ENCODE measurements at regions not wholly inside any gene's neighbourhood (a gene's known extent, or its start where the extent isn't known, plus 50 kb on each side); places are given as distances from the start of the nearest gene placed in this dataset.

- no peaks in the 10 kb centered on the region for H3K36me3 ChIP-seq (ENCODE audit: control insufficient read depth in 4 of 4, insufficient read depth in 3 of 4, low read depth in 1 of 4, low read length in 3 of 4)
- no peak for DNase-seq (ENCODE audit: low spot score)
- 76% methylated on average over 4 of the region's 4 CpGs for WGBS
- no peak overlapping the region for H3K27ac ChIP-seq (ENCODE audit: low read depth in 1 of 2, low read length in 2 of 2)
- peaks cover 0 to 4% (median 2%) of the 10 kb centered on the region in 4 donors for H3K9me3 ChIP-seq (ENCODE audit: control insufficient read depth in 4 of 4, low read length in 3 of 4)
- H3K27me3 ChIP-seq (ENCODE audit: control insufficient read depth in 4 of 4, insufficient read depth in 4 of 4, low read length in 3 of 4), result peaks cover 0 to 2% (median 0%) of the 10 kb centered on the region in 4 donors
- no peak overlapping the region for H3K9ac ChIP-seq (ENCODE audit: low read depth in 1 of 2, low read length in 2 of 2)
- TF ChIP-seq FOXA1 (IDR thresholded peaks at IDR 0.05), result no peak
- TF ChIP-seq MAX (IDR thresholded peaks at IDR 0.05), result no peak
- no peak for TF ChIP-seq FOXA2 (IDR thresholded peaks at IDR 0.05)
- no peak for TF ChIP-seq SP1 (IDR thresholded peaks at IDR 0.05)
- TF ChIP-seq HNF4A (conservative IDR thresholded peaks at IDR 0.05), result no peak
- no peak overlapping the region for H3K4me3 ChIP-seq (ENCODE audit: low read depth in 1 of 3, low read length in 3 of 3)
- H3K4me1 ChIP-seq (ENCODE audit: control insufficient read depth in 4 of 4, insufficient read depth in 4 of 4, low read length in 3 of 4), result no peaks in the 10 kb centered on the region
These were observed 176.9 kb downstream of the UBE2E3 start for GRCh38 chr2:181157326-181157725.

DNA sequence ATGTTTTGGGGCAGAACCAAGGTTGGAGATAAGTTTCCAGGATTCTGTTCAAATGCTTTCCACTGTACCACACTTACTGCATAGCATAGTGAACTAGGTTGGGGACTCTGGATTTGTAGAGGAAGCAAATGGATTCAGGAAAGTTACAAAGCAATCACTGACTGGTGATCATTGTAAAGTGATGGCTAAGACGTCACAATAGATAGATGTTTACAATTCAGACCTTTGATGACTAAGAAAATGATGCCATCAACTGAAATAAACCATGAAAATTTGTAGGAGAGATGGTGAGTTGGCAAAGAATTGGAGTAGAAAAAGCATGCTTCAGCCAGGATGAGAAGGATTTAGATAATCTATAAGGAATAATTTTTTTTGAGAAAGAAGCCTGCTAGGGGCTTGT lies 178.0 kb downstream of the UBE2E3 start:
- DNase-seq (ENCODE audit: low spot score), result no peak

More for the DNA sequence above, 178.0 kb downstream of the UBE2E3 start:
- Histone ChIP-seq H3K9ac (ENCODE audit: low read depth in 1 of 2, low read length in 2 of 2) (no peak overlapping the region), H3K4me3 (ENCODE audit: low read depth in 1 of 3, low read length in 3 of 3) (no peak overlapping the region), H3K27ac (ENCODE audit: low read depth in 1 of 2, low read length in 2 of 2) (no peak overlapping the region), H3K27me3 (ENCODE audit: control insufficient read depth in 4 of 4, insufficient read depth in 4 of 4, low read length in 3 of 4) (peaks cover 0 to 2% (median 0%) of the 10 kb centered on the region in 4 donors), H3K4me1 (ENCODE audit: control insufficient read depth in 4 of 4, insufficient read depth in 4 of 4, low read length in 3 of 4) (no peaks in the 10 kb centered on the region), H3K9me3 (ENCODE audit: control insufficient read depth in 4 of 4, low read length in 3 of 4) (peaks cover 0 to 4% (median 2%) of the 10 kb centered on the region in 4 donors), H3K36me3 (ENCODE audit: control insufficient read depth in 4 of 4, insufficient read depth in 3 of 4, low read depth in 1 of 4, low read length in 3 of 4) (no peaks in the 10 kb centered on the region)
- WGBS, result 51% methylated on average over 1 of the region's 1 CpG
- TF ChIP-seq FOXA1 (IDR thresholded peaks at IDR 0.05) (no peak), YY1 (IDR thresholded peaks at IDR 0.05) (no peak), FOXA2 (IDR thresholded peaks at IDR 0.05) (no peak), JUND (IDR thresholded peaks at IDR 0.05) (no peak), SP1 (IDR thresholded peaks at IDR 0.05) (no peak), ZBTB33 (IDR thresholded peaks at IDR 0.05) (no peak), MAX (IDR thresholded peaks at IDR 0.05) (no peak), RXRA (IDR thresholded peaks at IDR 0.05) (no peak), RAD21 (IDR thresholded peaks at IDR 0.05) (no peak), NR2F2 (IDR thresholded peaks at IDR 0.05) (no peak), HNF4G (IDR thresholded peaks at IDR 0.05) (no peak), HNF4A (conservative IDR thresholded peaks at IDR 0.05) (no peak), TAF1 (conservative IDR thresholded peaks at IDR 0.05) (no peak), GABPA (IDR thresholded peaks at IDR 0.05 in 1 of 2, conservative IDR thresholded peaks at IDR 0.05 in 1 of 2) (no peak), EGR1 (IDR thresholded peaks at IDR 0.05; ENCODE audit: low read depth in 2 of 2) (no peak)
- TF ChIP-seq, protein P1, sequence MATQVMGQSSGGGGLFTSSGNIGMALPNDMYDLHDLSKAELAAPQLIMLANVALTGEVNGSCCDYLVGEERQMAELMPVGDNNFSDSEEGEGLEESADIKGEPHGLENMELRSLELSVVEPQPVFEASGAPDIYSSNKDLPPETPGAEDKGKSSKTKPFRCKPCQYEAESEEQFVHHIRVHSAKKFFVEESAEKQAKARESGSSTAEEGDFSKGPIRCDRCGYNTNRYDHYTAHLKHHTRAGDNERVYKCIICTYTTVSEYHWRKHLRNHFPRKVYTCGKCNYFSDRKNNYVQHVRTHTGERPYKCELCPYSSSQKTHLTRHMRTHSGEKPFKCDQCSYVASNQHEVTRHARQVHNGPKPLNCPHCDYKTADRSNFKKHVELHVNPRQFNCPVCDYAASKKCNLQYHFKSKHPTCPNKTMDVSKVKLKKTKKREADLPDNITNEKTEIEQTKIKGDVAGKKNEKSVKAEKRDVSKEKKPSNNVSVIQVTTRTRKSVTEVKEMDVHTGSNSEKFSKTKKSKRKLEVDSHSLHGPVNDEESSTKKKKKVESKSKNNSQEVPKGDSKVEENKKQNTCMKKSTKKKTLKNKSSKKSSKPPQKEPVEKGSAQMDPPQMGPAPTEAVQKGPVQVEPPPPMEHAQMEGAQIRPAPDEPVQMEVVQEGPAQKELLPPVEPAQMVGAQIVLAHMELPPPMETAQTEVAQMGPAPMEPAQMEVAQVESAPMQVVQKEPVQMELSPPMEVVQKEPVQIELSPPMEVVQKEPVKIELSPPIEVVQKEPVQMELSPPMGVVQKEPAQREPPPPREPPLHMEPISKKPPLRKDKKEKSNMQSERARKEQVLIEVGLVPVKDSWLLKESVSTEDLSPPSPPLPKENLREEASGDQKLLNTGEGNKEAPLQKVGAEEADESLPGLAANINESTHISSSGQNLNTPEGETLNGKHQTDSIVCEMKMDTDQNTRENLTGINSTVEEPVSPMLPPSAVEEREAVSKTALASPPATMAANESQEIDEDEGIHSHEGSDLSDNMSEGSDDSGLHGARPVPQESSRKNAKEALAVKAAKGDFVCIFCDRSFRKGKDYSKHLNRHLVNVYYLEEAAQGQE (IDR thresholded peaks at IDR 0.05), result no peak
- TF ChIP-seq, protein P2, sequence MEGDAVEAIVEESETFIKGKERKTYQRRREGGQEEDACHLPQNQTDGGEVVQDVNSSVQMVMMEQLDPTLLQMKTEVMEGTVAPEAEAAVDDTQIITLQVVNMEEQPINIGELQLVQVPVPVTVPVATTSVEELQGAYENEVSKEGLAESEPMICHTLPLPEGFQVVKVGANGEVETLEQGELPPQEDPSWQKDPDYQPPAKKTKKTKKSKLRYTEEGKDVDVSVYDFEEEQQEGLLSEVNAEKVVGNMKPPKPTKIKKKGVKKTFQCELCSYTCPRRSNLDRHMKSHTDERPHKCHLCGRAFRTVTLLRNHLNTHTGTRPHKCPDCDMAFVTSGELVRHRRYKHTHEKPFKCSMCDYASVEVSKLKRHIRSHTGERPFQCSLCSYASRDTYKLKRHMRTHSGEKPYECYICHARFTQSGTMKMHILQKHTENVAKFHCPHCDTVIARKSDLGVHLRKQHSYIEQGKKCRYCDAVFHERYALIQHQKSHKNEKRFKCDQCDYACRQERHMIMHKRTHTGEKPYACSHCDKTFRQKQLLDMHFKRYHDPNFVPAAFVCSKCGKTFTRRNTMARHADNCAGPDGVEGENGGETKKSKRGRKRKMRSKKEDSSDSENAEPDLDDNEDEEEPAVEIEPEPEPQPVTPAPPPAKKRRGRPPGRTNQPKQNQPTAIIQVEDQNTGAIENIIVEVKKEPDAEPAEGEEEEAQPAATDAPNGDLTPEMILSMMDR (IDR thresholded peaks at IDR 0.05; ENCODE audit: low read depth, low read length, missing input control), result no peak
- TF ChIP-seq, protein P3, sequence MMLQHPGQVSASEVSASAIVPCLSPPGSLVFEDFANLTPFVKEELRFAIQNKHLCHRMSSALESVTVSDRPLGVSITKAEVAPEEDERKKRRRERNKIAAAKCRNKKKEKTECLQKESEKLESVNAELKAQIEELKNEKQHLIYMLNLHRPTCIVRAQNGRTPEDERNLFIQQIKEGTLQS (IDR thresholded peaks at IDR 0.05), result no peak
